LNCaP clone FGC (cell line): ENCODE measurements at regions not wholly inside any gene's neighbourhood (a gene's known extent, or its start where the extent isn't known, plus 50 kb on each side); places are given as distances from the start of the nearest gene placed in this dataset.

Source experiments
- DNase-seq: peaks from one replicate; pipeline ENCODE4 v3.0.0-alpha.2; 2011; ENCODE audit warnings: low read depth
- H3K4me3 ChIP-seq: 2 replicates; pipeline ENCODE4 v1.5.1; 2011; ENCODE audit warnings: mild to moderate bottlenecking, low read depth, low read length, control low read depth
- TF ChIP-seq, protein P1 (sequence below): IDR thresholded peaks from 2 replicates; pipeline ENCODE4 v1.5.1; 2012; ENCODE audit warnings: mild to moderate bottlenecking; ENCODE audit not compliant: control insufficient read depth, insufficient read depth; ENCODE audit errors: extremely low read depth

DNA sequence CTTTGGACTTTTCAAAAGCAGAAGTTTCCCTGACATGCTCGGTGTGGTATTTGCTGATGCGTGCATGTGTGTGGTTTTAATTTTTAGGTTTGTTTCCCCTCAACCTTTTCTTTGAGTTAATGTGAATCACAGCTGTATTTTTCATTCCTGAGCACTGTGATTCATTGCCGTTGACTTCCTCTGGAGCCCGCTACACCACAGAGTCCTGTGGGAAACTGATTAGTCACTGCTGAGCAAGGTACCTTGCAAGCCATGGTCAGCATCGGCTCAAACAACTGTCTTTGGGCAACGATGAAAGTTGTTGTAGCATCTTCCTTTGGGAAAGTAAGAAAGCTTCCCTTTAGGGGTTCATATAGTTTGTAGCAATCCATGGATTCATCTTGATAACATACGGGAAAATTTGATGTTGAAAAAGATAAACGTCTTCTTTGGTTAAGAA lies 57.5 kb downstream of the RIN2 start:
- TF ChIP-seq, protein P1, sequence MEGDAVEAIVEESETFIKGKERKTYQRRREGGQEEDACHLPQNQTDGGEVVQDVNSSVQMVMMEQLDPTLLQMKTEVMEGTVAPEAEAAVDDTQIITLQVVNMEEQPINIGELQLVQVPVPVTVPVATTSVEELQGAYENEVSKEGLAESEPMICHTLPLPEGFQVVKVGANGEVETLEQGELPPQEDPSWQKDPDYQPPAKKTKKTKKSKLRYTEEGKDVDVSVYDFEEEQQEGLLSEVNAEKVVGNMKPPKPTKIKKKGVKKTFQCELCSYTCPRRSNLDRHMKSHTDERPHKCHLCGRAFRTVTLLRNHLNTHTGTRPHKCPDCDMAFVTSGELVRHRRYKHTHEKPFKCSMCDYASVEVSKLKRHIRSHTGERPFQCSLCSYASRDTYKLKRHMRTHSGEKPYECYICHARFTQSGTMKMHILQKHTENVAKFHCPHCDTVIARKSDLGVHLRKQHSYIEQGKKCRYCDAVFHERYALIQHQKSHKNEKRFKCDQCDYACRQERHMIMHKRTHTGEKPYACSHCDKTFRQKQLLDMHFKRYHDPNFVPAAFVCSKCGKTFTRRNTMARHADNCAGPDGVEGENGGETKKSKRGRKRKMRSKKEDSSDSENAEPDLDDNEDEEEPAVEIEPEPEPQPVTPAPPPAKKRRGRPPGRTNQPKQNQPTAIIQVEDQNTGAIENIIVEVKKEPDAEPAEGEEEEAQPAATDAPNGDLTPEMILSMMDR, result no peak
- H3K4me3 ChIP-seq, result no peak overlapping the region
- DNase-seq, result no peak

DNA sequence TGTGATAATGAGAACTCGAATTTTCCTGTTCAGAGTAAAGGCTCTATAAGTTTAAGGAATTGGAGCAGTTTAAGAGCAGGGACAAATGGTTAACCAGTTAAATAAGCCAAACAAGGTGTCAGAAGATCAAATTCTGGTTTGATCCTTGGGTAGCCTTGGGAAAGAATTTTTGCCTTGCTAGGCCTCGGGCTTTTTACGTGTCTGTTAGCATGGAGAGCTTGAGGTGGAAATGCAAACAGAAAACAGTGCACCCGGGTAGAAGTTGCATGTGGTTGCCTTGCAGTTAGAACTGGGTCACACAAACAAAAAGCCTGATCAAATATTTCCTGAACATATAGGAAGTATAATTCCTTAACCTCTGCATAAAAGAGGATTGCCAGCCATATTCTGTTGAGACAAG lies 58.3 kb downstream of the RIN2 start:
- H3K4me3 ChIP-seq, result no peak overlapping the region
- TF ChIP-seq, protein P1, result no peak
- no peak for DNase-seq

DNA sequence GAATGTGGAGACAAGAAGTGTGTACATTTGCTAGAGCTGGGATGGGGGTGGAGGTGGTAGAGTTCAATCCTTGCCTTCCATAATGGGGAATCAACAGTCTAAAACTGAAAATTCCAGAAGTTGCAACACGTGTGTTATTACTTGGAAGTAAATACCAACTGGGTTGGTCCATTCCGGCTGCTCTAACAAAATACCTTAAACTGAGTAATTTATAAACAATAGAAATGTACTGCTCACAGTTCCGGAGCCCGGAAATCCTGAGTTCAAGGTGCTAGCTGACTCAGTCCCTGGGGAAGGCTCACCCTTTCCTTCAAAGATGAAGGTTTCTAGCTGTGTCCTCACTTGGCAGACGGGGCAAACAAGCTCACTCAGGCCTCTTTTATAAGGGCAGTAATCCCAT lies 59.0 kb downstream of the RIN2 start:
- no peak overlapping the region for H3K4me3 ChIP-seq
- TF ChIP-seq, protein P1, result no peak
- no peak for DNase-seq

GRCh38 chr20:19819149-19819548 lies 61.1 kb downstream of the RIN2 start:
- H3K4me3 ChIP-seq, result no peak overlapping the region
- TF ChIP-seq, protein P1, result no peak

GRCh38 chr20:19820555-19821211 lies 62.6 kb downstream of the RIN2 start:
- H3K4me3 ChIP-seq, result no peak overlapping the region
- TF ChIP-seq, protein P1, result no peak
- DNase-seq, result no peak

More at GRCh38 chr20:19819149-19819548, 61.1 kb downstream of the RIN2 start:
- no peak for DNase-seq

DNA sequence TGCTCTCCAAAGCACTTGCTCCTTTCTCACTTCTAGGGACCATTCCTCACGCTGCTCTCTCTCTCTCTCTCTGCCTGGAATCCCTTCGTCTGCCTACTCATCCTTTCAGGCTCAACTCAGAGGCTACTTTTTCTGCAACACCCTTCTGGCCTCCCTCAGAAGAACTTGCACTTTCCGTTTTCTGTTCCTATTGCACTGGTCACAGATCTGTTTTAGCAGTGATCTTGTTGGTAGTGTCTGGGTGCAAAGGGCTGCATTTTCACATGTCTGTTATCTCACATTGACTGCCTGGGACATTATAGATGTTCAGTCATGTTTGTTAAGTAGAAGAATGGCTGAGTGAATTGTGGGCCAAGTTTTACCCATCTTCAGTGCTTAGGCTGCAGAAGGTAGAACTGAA lies 63.5 kb downstream of the RIN2 start:
- TF ChIP-seq, protein P1, result no peak
- DNase-seq, result no peak
- H3K4me3 ChIP-seq, result no peak overlapping the region

- TF ChIP-seq, protein P1, result no peak
- H3K4me3 ChIP-seq, result no peak overlapping the region
- DNase-seq, result no peak
These were observed 65.2 kb downstream of the RIN2 start for GRCh38 chr20:19823216-19823615.
